IMR-90 (cell line): ENCODE measurements at regions not wholly inside any gene's neighbourhood (a gene's known extent, or its start where the extent isn't known, plus 50 kb on each side); places are given as distances from the start of the nearest gene placed in this dataset.

Source experiments
- ATAC-seq: fragments of 200-7000 bp; cut with Tn5 transposase; 2 replicates; pipeline ENCODE4 v1.9.1; 2020; ENCODE audit warnings: low read depth, mild to moderate bottlenecking, moderate library complexity
- BruUV-seq: library from RNA; stranded (reverse); fragments of 400-500 nt; replicated peaks from 2 replicates; lab custom pipeline; 2021; lab: Mats Ljungman, UMichigan
- CTCF ChIA-PET: fragments of 300-600 bp; formaldehyde crosslinking; extraction: SDS; loops from one replicate; lab custom pipeline; 2021; ENCODE audit warnings: antibody characterized with exemption; lab: Yijun Ruan, JAX
- POLR2A ChIA-PET: fragments of 300-600 bp; sonication (Branson Sonifier 250); formaldehyde crosslinking; loops from one replicate; lab custom pipeline; 2022; ENCODE audit warnings: antibody characterized with exemption; ENCODE audit not compliant: unreplicated experiment; lab: Charles Lee
- DNase-seq: peaks from one replicate; pipeline ENCODE4 v3.0.0; 2013
- H2AFZ ChIP-seq: replicated peaks from 2 replicates; pipeline ENCODE3; 2013; ENCODE audit warnings: low read length, mild to moderate bottlenecking; ENCODE audit not compliant: poor library complexity
- H2AK5ac ChIP-seq: 2 replicates; pipeline ENCODE4 v1.6.1; 2013; ENCODE audit warnings: low read depth, low read length, inconsistent platforms
- H2AK9ac ChIP-seq: replicated peaks from 2 replicates; pipeline ENCODE3; 2013; ENCODE audit warnings: mild to moderate bottlenecking, low read depth, low read length, moderate library complexity; ENCODE audit not compliant: poor library complexity
- H2BK120ac ChIP-seq: 2 replicates; pipeline ENCODE4 v1.6.1; 2013; ENCODE audit warnings: low read depth, low read length, inconsistent platforms
- H2BK15ac ChIP-seq: 3 replicates; pipeline ENCODE4 v1.6.1; 2013; ENCODE audit warnings: low read depth, low read length, inconsistent platforms
- H2BK20ac ChIP-seq: 2 replicates; pipeline ENCODE4 v1.6.1; 2013; ENCODE audit warnings: low read depth, mild to moderate bottlenecking, inconsistent platforms, low read length, moderate library complexity
- H2BK5ac ChIP-seq: 2 replicates; pipeline ENCODE4 v1.6.1; 2013; ENCODE audit warnings: mild to moderate bottlenecking, low read depth, low read length, inconsistent platforms; ENCODE audit not compliant: poor library complexity, severe bottlenecking
- H3K14ac ChIP-seq: replicated peaks from 2 replicates; pipeline ENCODE4 v1.6.1; 2013; ENCODE audit warnings: low read depth, low read length, inconsistent platforms
- H3K18ac ChIP-seq: 2 replicates; pipeline ENCODE4 v1.6.1; 2013; ENCODE audit warnings: low read depth, low read length, control low read depth
- H3K23ac ChIP-seq: 2 replicates; pipeline ENCODE4 v1.6.1; 2013; ENCODE audit warnings: low read depth, low read length, inconsistent platforms
- H3K27ac ChIP-seq: 2 replicates; pipeline ENCODE4 v1.5.1; 2013; ENCODE audit warnings: mild to moderate bottlenecking, control low read depth, low read length; ENCODE audit not compliant: insufficient read depth
- H3K27me3 ChIP-seq: 2 replicates; pipeline ENCODE4 v1.6.1; 2013; ENCODE audit warnings: low read length; ENCODE audit not compliant: control insufficient read depth, insufficient read depth
- H3K36me3 ChIP-seq: 2 replicates; pipeline ENCODE4 v1.6.1; 2013; ENCODE audit warnings: low read length, mixed read lengths; ENCODE audit not compliant: control insufficient read depth, insufficient read depth
- H3K4ac ChIP-seq: 2 replicates; pipeline ENCODE4 v1.6.1; 2013; ENCODE audit warnings: low read depth, low read length, inconsistent platforms
- H3K4me1 ChIP-seq: 2 replicates; pipeline ENCODE4 v1.6.1; 2013; ENCODE audit warnings: low read length, mixed read lengths; ENCODE audit not compliant: control insufficient read depth, insufficient read depth
- H3K4me2 ChIP-seq: 2 replicates; pipeline ENCODE4 v1.6.1; 2013; ENCODE audit warnings: low read depth, mild to moderate bottlenecking, control low read depth, low read length, moderate library complexity
- H3K4me3 ChIP-seq: 2 replicates; pipeline ENCODE4 v1.5.1; 2013; ENCODE audit warnings: low read depth, mild to moderate bottlenecking, control low read depth, low read length, moderate library complexity; ENCODE audit not compliant: insufficient read depth
- H3K56ac ChIP-seq: 2 replicates; pipeline ENCODE4 v1.6.1; 2013; ENCODE audit warnings: low read length, inconsistent platforms; ENCODE audit not compliant: insufficient read depth; ENCODE audit errors: extremely low read depth
- H3K79me1 ChIP-seq, 2 experiments: 2 replicates each; pipeline ENCODE4 v1.6.1; 2013; ENCODE audit warnings: low read length in 2 of 2, inconsistent platforms in 1 of 2, low read depth in 1 of 2
- H3K9ac ChIP-seq: 2 replicates; pipeline ENCODE4 v1.6.1; 2013; ENCODE audit warnings: low read depth, low read length, control low read depth
- H3K9me1 ChIP-seq: 2 replicates; pipeline ENCODE4 v1.6.1; 2013; ENCODE audit warnings: low read length, inconsistent platforms; ENCODE audit not compliant: insufficient read depth
- H3K9me3 ChIP-seq: 2 replicates; pipeline ENCODE4 v1.6.1; 2013; ENCODE audit warnings: low read length; ENCODE audit not compliant: control insufficient read depth, insufficient read depth
- H4K20me1 ChIP-seq: 2 replicates; pipeline ENCODE4 v1.6.1; 2013; ENCODE audit warnings: low read length, inconsistent platforms; ENCODE audit not compliant: insufficient read depth
- H4K5ac ChIP-seq: 2 replicates; pipeline ENCODE4 v1.6.1; 2013; ENCODE audit warnings: mild to moderate bottlenecking, low read depth, low read length, control low read depth
- H4K8ac ChIP-seq, 2 experiments: 2 replicates each; pipeline ENCODE4 v1.6.1; 2013; ENCODE audit warnings: low read depth in 2 of 2, low read length in 2 of 2, control low read depth in 1 of 2, inconsistent platforms in 1 of 2
- H4K91ac ChIP-seq: 2 replicates; pipeline ENCODE4 v1.6.1; 2013; ENCODE audit warnings: low read depth, low read length, inconsistent platforms; ENCODE audit not compliant: insufficient read depth
- RAD21 ChIP-seq: IDR thresholded peaks from 2 replicates; pipeline ENCODE4 v1.6.1; 2012; ENCODE audit warnings: low read length, improper control_type of control experiment
- RCOR1 ChIP-seq: IDR thresholded peaks from 2 replicates; pipeline ENCODE4 v1.6.1; 2012; ENCODE audit warnings: mild to moderate bottlenecking, low read length, improper control_type of control experiment; ENCODE audit not compliant: insufficient replicate concordance
- USF2 ChIP-seq: fragments of 150-350 bp; IDR thresholded peaks from 2 replicates; pipeline ENCODE4 v1.6.1; 2017; ENCODE audit warnings: mild to moderate bottlenecking, antibody characterized with exemption, low read length, low read depth
- WGBS, 2 experiments: methylation state at CpG; one replicate each; pipeline versions ENCODE4 v1.1.5 to v1.1.7; 2013; ENCODE audit warnings: missing lambda C conversion rate in 2 of 2; ENCODE audit not compliant: insufficient read length in 1 of 2; ENCODE audit errors: extremely low coverage in 2 of 2; 5-methylcytosine and 5-hydroxymethylcytosine counted together
- dilution Hi-C: fragments of 300-500 bp; cut with HindIII; formaldehyde crosslinking; loops from one replicate; pipeline ENCODE4 v1.14.3; 2018; ENCODE audit warnings: low sequenced_read_pairs; ENCODE audit not compliant: unreplicated experiment
- in situ Hi-C: fragments of 300-500 bp; cut with MboI; formaldehyde crosslinking; loops from 3 replicates; pipeline ENCODE4 v1.14.3; 2019; ENCODE audit warnings: low sequenced_read_pairs, inconsistent platforms, mixed read lengths
- intact Hi-C: fragments of 100-400 bp; cut with micrococcal nuclease; formaldehyde crosslinking; loops from 2 replicates; pipeline ENCODE4 v1.10.0; 2022

- Histone ChIP-seq H3K4me1 (peaks cover 10% of the 10 kb centered on the region), H3K9me1 (peaks cover 5% of the 10 kb centered on the region; the same call in 1 of the 2 replicates), H2BK15ac (no peak overlapping the region), H4K20me1 (no peaks in the 10 kb centered on the region), H4K8ac (no peak overlapping the region), H3K14ac (no peak overlapping the region), H3K56ac (no peak overlapping the region), H3K4me2 (no peak overlapping the region), H3K9me3 (no peaks in the 10 kb centered on the region), H2AK9ac (no peak overlapping the region), H2AK5ac (no peak overlapping the region), H2BK5ac (no peak overlapping the region), H3K4me3 (no peak overlapping the region), H3K18ac (no peak overlapping the region), H2BK20ac (no peak overlapping the region), H3K79me1 (no peaks in the 10 kb centered on the region), H3K23ac (no peak overlapping the region), H2BK120ac (no peak overlapping the region), H4K91ac (no peak overlapping the region), H3K9ac (no peak overlapping the region), H4K5ac (no peak overlapping the region), H3K27me3 (no peaks in the 10 kb centered on the region), H2AFZ (no peak overlapping the region), H3K4ac (no peak overlapping the region), H3K36me3 (no peaks in the 10 kb centered on the region), H3K27ac (no peak overlapping the region)
- DNase-seq: no peak
- intact Hi-C loops: no loop called here
- POLR2A ChIA-PET: no interaction called here
- BruUV-seq: no TSS peak
- in situ Hi-C loops: no loop called here
- TF ChIP-seq USF2: no peak
- no peak for TF ChIP-seq RAD21
- TF ChIP-seq RCOR1: no peak
- dilution Hi-C loops: no loop called here
- whole genome bisulfite sequencing, 2 experiments: 100% methylated on average over 1 of the region's 2 CpGs; no CpG with 5 or more reads in 1 of the 2 experiments
- CTCF ChIA-PET: no interaction called here
- ATAC-seq: no peak
Measured at GRCh38 chr6:2581611-2582010, 169.1 kb downstream of the MYLK4 start.
